ENCODE measurements at regions not wholly inside any gene's neighbourhood (a gene's known extent, or its start where the extent isn't known, plus 50 kb on each side); places are given as distances from the start of the nearest gene placed in this dataset.

DNA sequence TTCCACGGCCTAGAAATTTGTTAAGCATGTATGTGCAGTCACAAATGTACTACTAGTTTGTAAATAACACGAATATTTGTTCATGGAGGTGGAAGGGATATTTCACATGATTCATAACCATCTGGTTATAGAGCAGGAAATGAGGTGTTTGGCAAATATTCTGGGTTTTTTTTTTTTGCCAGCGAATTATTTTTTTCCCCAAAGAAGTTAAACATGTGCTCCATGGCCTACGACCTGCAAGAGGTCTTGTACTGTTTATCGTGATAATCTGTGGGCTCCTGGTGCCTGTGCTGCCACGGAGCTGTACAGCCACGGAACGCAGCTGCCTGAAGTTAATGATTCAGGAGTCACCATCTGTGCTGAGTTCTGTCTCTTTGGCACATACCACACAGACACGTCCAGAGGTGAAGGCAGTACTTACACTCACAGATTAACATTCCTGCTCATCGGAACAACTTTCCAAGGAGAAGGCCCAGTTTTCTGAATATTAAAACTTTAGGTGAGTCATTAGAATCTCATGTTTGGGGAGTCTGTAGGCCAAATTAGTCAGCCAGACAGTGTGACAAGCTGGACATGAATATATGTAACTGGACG, 156.3 kb downstream of the TMX1 start:
- TF ChIP-seq, protein P1, sequence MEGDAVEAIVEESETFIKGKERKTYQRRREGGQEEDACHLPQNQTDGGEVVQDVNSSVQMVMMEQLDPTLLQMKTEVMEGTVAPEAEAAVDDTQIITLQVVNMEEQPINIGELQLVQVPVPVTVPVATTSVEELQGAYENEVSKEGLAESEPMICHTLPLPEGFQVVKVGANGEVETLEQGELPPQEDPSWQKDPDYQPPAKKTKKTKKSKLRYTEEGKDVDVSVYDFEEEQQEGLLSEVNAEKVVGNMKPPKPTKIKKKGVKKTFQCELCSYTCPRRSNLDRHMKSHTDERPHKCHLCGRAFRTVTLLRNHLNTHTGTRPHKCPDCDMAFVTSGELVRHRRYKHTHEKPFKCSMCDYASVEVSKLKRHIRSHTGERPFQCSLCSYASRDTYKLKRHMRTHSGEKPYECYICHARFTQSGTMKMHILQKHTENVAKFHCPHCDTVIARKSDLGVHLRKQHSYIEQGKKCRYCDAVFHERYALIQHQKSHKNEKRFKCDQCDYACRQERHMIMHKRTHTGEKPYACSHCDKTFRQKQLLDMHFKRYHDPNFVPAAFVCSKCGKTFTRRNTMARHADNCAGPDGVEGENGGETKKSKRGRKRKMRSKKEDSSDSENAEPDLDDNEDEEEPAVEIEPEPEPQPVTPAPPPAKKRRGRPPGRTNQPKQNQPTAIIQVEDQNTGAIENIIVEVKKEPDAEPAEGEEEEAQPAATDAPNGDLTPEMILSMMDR (tag by site-specific recombination; IDR thresholded peaks at IDR 0.05), result no peak
- TF ChIP-seq PRDM10 (tag by site-specific recombination; IDR thresholded peaks at IDR 0.05) (no peak), YY1 (tag by site-specific recombination; IDR thresholded peaks at IDR 0.05) (no peak), ZNF335 (tag by site-specific recombination; conservative IDR thresholded peaks at IDR 0.05) (no peak), ZNF776 (tag by site-specific recombination; IDR thresholded peaks at IDR 0.05; ENCODE audit: borderline replicate concordance) (no peak), ZNF654 (tag by site-specific recombination; IDR thresholded peaks at IDR 0.05; ENCODE audit: low read depth) (no peak), ZNF175 (tag by site-specific recombination; IDR thresholded peaks at IDR 0.05) (no peak), ZNF501 (tag by site-specific recombination; IDR thresholded peaks at IDR 0.05) (no peak), TCF7L2 (IDR thresholded peaks at IDR 0.05; ENCODE audit: borderline replicate concordance, low read depth, low read length) (no peak), ZNF521 (tag by site-specific recombination; IDR thresholded peaks at IDR 0.05) (no peak), GLIS2 (tag by site-specific recombination; IDR thresholded peaks at IDR 0.05) (no peak)
